AG09309 (cell line): ENCODE measurements at regions not wholly inside any gene's neighbourhood (a gene's known extent, or its start where the extent isn't known, plus 50 kb on each side); places are given as distances from the start of the nearest gene placed in this dataset.

Experiments
- DNase-seq: peaks from one replicate; pipeline ENCODE4 v3.0.0-alpha.2; 2010; ENCODE audit warnings: low read depth
- H3K4me3 ChIP-seq: 2 replicates; pipeline ENCODE4 v1.5.1; 2011; ENCODE audit warnings: mild to moderate bottlenecking, low read depth, low read length, moderate library complexity; ENCODE audit not compliant: control insufficient read depth
- CTCF ChIP-seq: IDR thresholded peaks from 2 replicates; pipeline ENCODE4 v1.5.1; 2011; ENCODE audit warnings: mild to moderate bottlenecking, low read depth, low read length, inconsistent platforms; ENCODE audit not compliant: insufficient read depth, control insufficient read depth; ENCODE audit errors: missing control alignments

GRCh38 chr13:69468624-69469023 is 639.0 kb upstream of the ATXN8OS start:
- DNase-seq, result no peak
- TF ChIP-seq CTCF, result no peak
- H3K4me3 ChIP-seq, result no peak overlapping the region

- no peak overlapping the region for H3K4me3 ChIP-seq
- no peak for DNase-seq
- TF ChIP-seq CTCF, result no peak
Measured at GRCh38 chr13:69461397-69461796, 646.2 kb upstream of the ATXN8OS start.

GRCh38 chr13:69459346-69459745 is 648.3 kb upstream of the ATXN8OS start:
- no peak overlapping the region for H3K4me3 ChIP-seq
- no peak for TF ChIP-seq CTCF
- no peak for DNase-seq

GRCh38 chr13:69458013-69458412 is 649.6 kb upstream of the ATXN8OS start:
- TF ChIP-seq CTCF, result no peak
- no peak for DNase-seq
- no peak overlapping the region for H3K4me3 ChIP-seq

GRCh38 chr13:69450245-69450644 is 657.4 kb upstream of the ATXN8OS start:
- H3K4me3 ChIP-seq, result no peak overlapping the region
- TF ChIP-seq CTCF, result no peak
- no peak for DNase-seq

- H3K4me3 ChIP-seq, result no peak overlapping the region
- no peak for DNase-seq
- TF ChIP-seq CTCF, result no peak
Measured at GRCh38 chr13:69425235-69425634, 682.4 kb upstream of the ATXN8OS start.

GRCh38 chr13:69423844-69424243 is 683.8 kb upstream of the ATXN8OS start:
- no peak for TF ChIP-seq CTCF
- no peak for DNase-seq
- H3K4me3 ChIP-seq, result no peak overlapping the region
